Heart left ventricle (tissue), 16 donors: ENCODE measurements at regions not wholly inside any gene's neighbourhood (a gene's known extent, or its start where the extent isn't known, plus 50 kb on each side); places are given as distances from the start of the nearest gene placed in this dataset.

Source experiments
- ATAC-seq, 4 donors: fragments of 200-7000 bp; cut with Tn5 transposase; one replicate each; pipeline ENCODE4 v1.9.1; 2020 to 2022; ENCODE audit warnings: moderate library complexity in 4 of 4, mild to moderate bottlenecking in 3 of 4, moderate number of reproducible peaks in 1 of 4
- DNase-seq, 5 donors: peaks; one replicate each; pipeline ENCODE4 v3.0.0-alpha.2; 2020
- H3K27ac ChIP-seq, 12 donors: fragments of 200-600 bp; sonication (generic) in 4 of 12; one replicate each; pipeline versions ENCODE4 v1.5.0 to v1.8.0; 2016 to 2022; ENCODE audit warnings: mild to moderate bottlenecking in 2 of 12
- H3K27me3 ChIP-seq, 9 donors: fragments of 200-600 bp; sonication (generic) in 2 of 9; one replicate each; pipeline versions ENCODE4 v1.5.1 to v1.8.0; 2016 to 2022; ENCODE audit warnings: mild to moderate bottlenecking in 3 of 9
- H3K36me3 ChIP-seq, 9 donors: fragments of 200-600 bp; sonication (generic) in 2 of 9; one replicate each; pipeline versions ENCODE4 v1.5.0 to v1.8.0; 2018 to 2022; ENCODE audit warnings: mild to moderate bottlenecking in 2 of 9
- H3K4me1 ChIP-seq, 12 donors: fragments of 200-600 bp; sonication (generic) in 4 of 12; one replicate each; pipeline versions ENCODE4 v1.5.0 to v1.8.0; 2016 to 2022; ENCODE audit warnings: mild to moderate bottlenecking in 3 of 12
- H3K4me3 ChIP-seq, 12 donors: fragments of 200-600 bp; sonication (generic) in 4 of 12; one replicate each; pipeline versions ENCODE4 v1.5.0 to v1.8.0; 2017 to 2022; ENCODE audit warnings: mild to moderate bottlenecking in 9 of 12, moderate library complexity in 4 of 12
- H3K9me3 ChIP-seq, 12 donors: fragments of 200-600 bp; sonication (generic) in 4 of 12; one replicate each; pipeline versions ENCODE4 v1.5.0 to v1.8.0; 2016 to 2022; ENCODE audit warnings: mild to moderate bottlenecking in 1 of 12
- POLR2A ChIP-seq, 2 donors: fragments of 450-650 bp; IDR thresholded peaks; one replicate each; pipeline ENCODE4 v1.6.1; 2017; ENCODE audit warnings: antibody characterized with exemption in 2 of 2, mild to moderate bottlenecking in 2 of 2, moderate library complexity in 2 of 2
- WGBS, 4 donors: extraction: QIAGEN DNeasy Blood & Tissue Kit in 2 of 4; methylation state at CpG; one replicate each; pipeline versions ENCODE4 v1.1.5 to v1.1.7; 2013 to 2018; 5-methylcytosine and 5-hydroxymethylcytosine counted together
- intact Hi-C, 10 donors: fragments of 100-400 bp; cut with DNase I; formaldehyde crosslinking; loops; one replicate each; pipeline versions ENCODE4 v1.11.1 to v1.14.2; 2022
- TF ChIP-seq, protein P1 (sequence below), 12 donors: fragments of 200-600 bp; sonication (generic) in 4 of 12; IDR thresholded peaks; one replicate each; pipeline versions ENCODE4 v1.5.0 to v1.8.0; 2018 to 2022; ENCODE audit warnings: antibody characterized with exemption in 12 of 12, mild to moderate bottlenecking in 5 of 12
- donor health status: ischemic (EF 13 %, LVEDD 7.1; RV severe dilation, severe dysfunction).
- donor health status: healthy with polysubstance abuse.
- donor health status: DM: no; HTN: yes; CAD: no.
- donor health status: DM: no; HTN: no; CAD: no.
- donor health status: ischemic (EF 25% LVEDD 6.9; RV normal size, moderate dysfunction).
- donor health status: ischemic (EF 25% LVEDD 5.7; RV mildly dilated, moderate dysfunction).
- donor health status: healthy.
- donor health status: DM: yes; HTN: yes; CAD: no.
- donor health status: ischemic (EF 35%, LVEDD 5.7; RV mildly dilated, moderate dysfunction).
- donor health status: nonischemic (EF 11% LVEDD 7.7; RV severe dilation, severe dysfunction).
- donor health status: DM: yes; HTN: yes; CAD: no.
- donor health status: PGD.
- donor health status: ischemic (EF 29% LVEDD 5.4; RV normal size, mild dysfunction).
- donor health status: nonischemic (EF 23%, LVEDD 6.1; RV moderate dilation, normal function).

DNA sequence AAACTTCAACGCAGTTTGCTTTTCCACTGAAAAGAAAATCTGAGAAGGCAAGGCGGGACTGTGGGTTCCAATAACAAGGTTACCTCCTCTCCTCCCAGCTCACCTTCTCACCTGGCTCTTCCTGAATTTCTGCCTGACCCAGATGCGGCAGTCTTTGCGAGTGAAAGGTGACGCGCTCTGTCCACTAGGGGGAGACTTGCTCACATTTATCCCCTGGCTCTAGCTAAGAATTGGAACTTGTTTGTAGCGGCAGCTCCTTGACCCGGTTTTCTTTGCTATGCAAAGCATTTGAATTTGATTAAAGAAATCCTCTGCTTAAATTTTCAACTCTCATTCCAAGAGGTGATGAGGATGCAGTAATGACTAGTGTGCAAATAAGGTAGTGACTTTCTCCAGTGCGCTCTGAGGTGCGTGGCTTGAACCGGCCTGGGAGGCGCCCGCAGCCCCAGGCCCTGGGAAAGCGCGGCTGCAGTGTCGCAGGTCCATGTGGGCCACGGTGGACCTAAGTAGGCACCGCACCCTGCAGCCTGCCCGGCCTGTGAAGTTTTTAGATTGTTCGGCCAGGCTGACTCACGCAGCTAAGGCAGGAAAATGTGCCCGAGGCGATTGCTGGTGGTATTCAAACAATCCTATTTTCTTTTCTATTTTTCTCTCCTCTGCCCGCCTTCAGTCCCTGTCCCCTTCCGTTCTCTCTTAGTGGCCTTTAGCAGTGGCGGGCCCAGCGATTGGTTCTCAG lies 336.9 kb upstream of the NPSR1 start:
- peaks cover 0 to 6% (median 0%) of the 10 kb centered on the region in 9 donors for H3K27me3 ChIP-seq
- H3K4me3 ChIP-seq: peak overlapping the region in 7 of 12 donors; percentile 15 to 47 (median 27)
- H3K9me3 ChIP-seq: no peaks in the 10 kb centered on the region
- ATAC-seq: peak; percentile 58 to 85 (median 79)
- H3K36me3 ChIP-seq: no peaks in the 10 kb centered on the region
- DNase-seq: peak in 4 of 5 donors; percentile 23 to 37 (median 32)
- intact Hi-C loops: loop anchor here in 9 of 10 donors (2.0 to 10.0 kb wide), 8 partner anchors 104 to 276 kb away; no protein-coding TSS in a partner anchor
- TF ChIP-seq, protein P1, sequence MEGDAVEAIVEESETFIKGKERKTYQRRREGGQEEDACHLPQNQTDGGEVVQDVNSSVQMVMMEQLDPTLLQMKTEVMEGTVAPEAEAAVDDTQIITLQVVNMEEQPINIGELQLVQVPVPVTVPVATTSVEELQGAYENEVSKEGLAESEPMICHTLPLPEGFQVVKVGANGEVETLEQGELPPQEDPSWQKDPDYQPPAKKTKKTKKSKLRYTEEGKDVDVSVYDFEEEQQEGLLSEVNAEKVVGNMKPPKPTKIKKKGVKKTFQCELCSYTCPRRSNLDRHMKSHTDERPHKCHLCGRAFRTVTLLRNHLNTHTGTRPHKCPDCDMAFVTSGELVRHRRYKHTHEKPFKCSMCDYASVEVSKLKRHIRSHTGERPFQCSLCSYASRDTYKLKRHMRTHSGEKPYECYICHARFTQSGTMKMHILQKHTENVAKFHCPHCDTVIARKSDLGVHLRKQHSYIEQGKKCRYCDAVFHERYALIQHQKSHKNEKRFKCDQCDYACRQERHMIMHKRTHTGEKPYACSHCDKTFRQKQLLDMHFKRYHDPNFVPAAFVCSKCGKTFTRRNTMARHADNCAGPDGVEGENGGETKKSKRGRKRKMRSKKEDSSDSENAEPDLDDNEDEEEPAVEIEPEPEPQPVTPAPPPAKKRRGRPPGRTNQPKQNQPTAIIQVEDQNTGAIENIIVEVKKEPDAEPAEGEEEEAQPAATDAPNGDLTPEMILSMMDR (IDR thresholded peaks at IDR 0.05): peak; percentile 61 to 86 (median 76)
- no peak for TF ChIP-seq POLR2A (IDR thresholded peaks at IDR 0.05)
- 24 to 31% (median 28%) methylated on average over 27 of the region's 27 CpGs for WGBS, 4 donors
- H3K27ac ChIP-seq: no peak overlapping the region
- H3K4me1 ChIP-seq: peaks cover 0 to 7% (median 0%) of the 10 kb centered on the region in 12 donors

DNA sequence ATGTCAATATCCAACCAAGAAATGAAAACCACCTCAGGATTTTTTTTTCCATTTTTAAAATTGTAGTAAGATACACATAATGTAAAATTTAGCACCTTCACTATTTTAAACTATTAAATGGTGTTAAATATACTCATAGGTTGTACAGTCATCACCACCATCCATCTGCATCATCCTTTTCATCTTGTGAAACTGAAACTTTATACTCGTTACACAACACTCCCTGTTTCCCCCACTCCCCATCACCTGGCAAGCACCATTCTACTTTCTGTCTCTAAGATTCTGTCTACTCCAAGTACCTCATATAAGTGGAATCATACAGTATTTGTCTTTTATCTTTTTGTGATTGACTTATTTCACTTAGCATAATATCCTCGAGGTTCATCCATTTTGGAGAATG lies 335.2 kb upstream of the NPSR1 start:
- Histone ChIP-seq H3K27me3 (peaks cover 0 to 6% (median 0%) of the 10 kb centered on the region in 9 donors), H3K36me3 (no peaks in the 10 kb centered on the region), H3K9me3 (no peaks in the 10 kb centered on the region), H3K4me1 (peaks cover 0 to 7% (median 0%) of the 10 kb centered on the region in 12 donors), H3K4me3 (no peak overlapping the region), H3K27ac (no peak overlapping the region)
- no peak for TF ChIP-seq POLR2A (IDR thresholded peaks at IDR 0.05)
- TF ChIP-seq, protein P1 (IDR thresholded peaks at IDR 0.05): no peak
- 79 to 84% (median 82%) methylated on average over 2 of the region's 2 CpGs for WGBS, 4 donors
- no peak for ATAC-seq
- intact Hi-C loops: loop anchor here in 7 of 10 donors (5.0 to 10.0 kb wide), 6 partner anchors 102 to 274 kb away; no protein-coding TSS in a partner anchor
- DNase-seq: no peak

DNA sequence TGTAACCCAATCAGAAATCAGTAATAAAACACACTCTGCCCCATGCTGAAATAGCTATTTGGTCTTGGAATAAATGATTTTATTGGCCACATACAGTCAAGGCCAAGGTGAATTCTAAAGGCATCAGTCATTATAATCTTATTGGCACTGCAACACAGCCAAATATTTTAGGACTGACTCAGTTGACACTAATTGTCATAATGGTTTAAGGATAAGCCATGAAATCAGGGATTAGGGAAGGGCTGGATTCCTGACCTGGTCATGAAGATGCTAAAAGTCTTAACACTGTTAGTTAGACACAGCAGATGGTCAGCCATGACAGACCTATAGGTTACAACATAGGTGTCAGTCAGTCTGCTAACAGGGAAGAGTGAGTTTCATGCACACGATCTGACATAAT lies 330.3 kb upstream of the NPSR1 start:
- Histone ChIP-seq H3K9me3 (no peaks in the 10 kb centered on the region), H3K27ac (no peak overlapping the region), H3K27me3 (peaks cover 0 to 3% (median 0%) of the 10 kb centered on the region in 9 donors), H3K36me3 (no peaks in the 10 kb centered on the region), H3K4me1 (no peaks in the 10 kb centered on the region), H3K4me3 (no peak overlapping the region)
- DNase-seq (no peak), ATAC-seq (no peak)
- 67 to 91% (median 86%) methylated on average over 1 of the region's 1 CpG for WGBS, 4 donors
- no peak for TF ChIP-seq POLR2A (IDR thresholded peaks at IDR 0.05)
- TF ChIP-seq, protein P1 (IDR thresholded peaks at IDR 0.05): no peak
- intact Hi-C loops: loop anchor here in 5 of 10 donors (10.0 kb wide), 4 partner anchors 97 to 267 kb away; no protein-coding TSS in a partner anchor

DNA sequence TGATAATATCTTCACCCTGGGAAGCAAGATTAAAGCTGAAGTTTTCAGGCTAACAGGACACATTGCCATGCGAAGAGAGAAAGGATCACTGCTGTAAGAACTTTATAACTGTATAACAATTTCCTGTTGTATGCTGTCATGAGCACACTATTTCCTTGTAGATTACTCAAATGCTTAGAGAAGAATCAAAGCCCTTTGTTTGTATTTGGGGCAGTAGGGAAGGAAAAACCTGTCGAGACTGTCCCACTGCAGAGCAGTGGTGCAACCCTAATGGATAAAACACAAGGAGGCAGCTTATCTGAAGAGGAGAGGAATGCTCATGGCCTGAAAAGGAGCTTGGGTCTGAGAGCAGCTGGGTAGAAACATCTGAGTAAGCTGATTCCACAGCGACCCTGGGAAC lies 327.7 kb upstream of the NPSR1 start:
- TF ChIP-seq, protein P1 (IDR thresholded peaks at IDR 0.05): no peak
- TF ChIP-seq POLR2A (IDR thresholded peaks at IDR 0.05): no peak
- intact Hi-C loops: loop anchor here in 1 of 10 donors (10.0 kb wide), 1 partner anchor 264 kb away; no protein-coding TSS in a partner anchor
- ATAC-seq: no peak
- WGBS, 4 donors: 41 to 51% (median 44%) methylated on average over 3 of the region's 3 CpGs
- H3K27me3 ChIP-seq: peaks cover 0 to 3% (median 0%) of the 10 kb centered on the region in 9 donors
- no peak for DNase-seq
- H3K4me3 ChIP-seq: no peak overlapping the region
- no peak overlapping the region for H3K27ac ChIP-seq
- H3K4me1 ChIP-seq: no peaks in the 10 kb centered on the region
- H3K9me3 ChIP-seq: no peaks in the 10 kb centered on the region
- no peaks in the 10 kb centered on the region for H3K36me3 ChIP-seq
